ENCODE measurements at regions not wholly inside any gene's neighbourhood (a gene's known extent, or its start where the extent isn't known, plus 50 kb on each side); places are given as distances from the start of the nearest gene placed in this dataset.
A peak's percentile ranks its signal among the peaks of the same experiment; 100 is the strongest.

GRCh38 chr1:201673093-201673492 is 134.2 kb downstream of the NAV1 start:
- intact Hi-C loops (cut with DNase I) = no loop called here
- Histone ChIP-seq H3K27me3 (no peaks in the 10 kb centered on the region), H3K27ac (no peak overlapping the region), H3K9me3 (no peaks in the 10 kb centered on the region), H3K4me1 (peaks cover 13 to 21% of the 10 kb centered on the region in 2 donors), H3K36me3 (no peaks in the 10 kb centered on the region), H3K4me3 (no peak overlapping the region)
- TF ChIP-seq, protein P1, sequence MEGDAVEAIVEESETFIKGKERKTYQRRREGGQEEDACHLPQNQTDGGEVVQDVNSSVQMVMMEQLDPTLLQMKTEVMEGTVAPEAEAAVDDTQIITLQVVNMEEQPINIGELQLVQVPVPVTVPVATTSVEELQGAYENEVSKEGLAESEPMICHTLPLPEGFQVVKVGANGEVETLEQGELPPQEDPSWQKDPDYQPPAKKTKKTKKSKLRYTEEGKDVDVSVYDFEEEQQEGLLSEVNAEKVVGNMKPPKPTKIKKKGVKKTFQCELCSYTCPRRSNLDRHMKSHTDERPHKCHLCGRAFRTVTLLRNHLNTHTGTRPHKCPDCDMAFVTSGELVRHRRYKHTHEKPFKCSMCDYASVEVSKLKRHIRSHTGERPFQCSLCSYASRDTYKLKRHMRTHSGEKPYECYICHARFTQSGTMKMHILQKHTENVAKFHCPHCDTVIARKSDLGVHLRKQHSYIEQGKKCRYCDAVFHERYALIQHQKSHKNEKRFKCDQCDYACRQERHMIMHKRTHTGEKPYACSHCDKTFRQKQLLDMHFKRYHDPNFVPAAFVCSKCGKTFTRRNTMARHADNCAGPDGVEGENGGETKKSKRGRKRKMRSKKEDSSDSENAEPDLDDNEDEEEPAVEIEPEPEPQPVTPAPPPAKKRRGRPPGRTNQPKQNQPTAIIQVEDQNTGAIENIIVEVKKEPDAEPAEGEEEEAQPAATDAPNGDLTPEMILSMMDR (IDR thresholded peaks at IDR 0.05) = no peak
- ATAC-seq (no peak), DNase-seq (no peak)

- Histone ChIP-seq H3K9me3 (no peaks in the 10 kb centered on the region), H3K4me1 (peaks cover 13 to 21% of the 10 kb centered on the region in 2 donors), H3K27ac (no peak overlapping the region), H3K36me3 (no peaks in the 10 kb centered on the region), H3K4me3 (no peak overlapping the region), H3K27me3 (no peaks in the 10 kb centered on the region)
- intact Hi-C loops (cut with DNase I) = no loop called here
- ATAC-seq (no peak), DNase-seq (no peak)
- TF ChIP-seq, protein P1 (IDR thresholded peaks at IDR 0.05) = no peak
Measured at GRCh38 chr1:201673915-201674314, 135.0 kb downstream of the NAV1 start.

DNA sequence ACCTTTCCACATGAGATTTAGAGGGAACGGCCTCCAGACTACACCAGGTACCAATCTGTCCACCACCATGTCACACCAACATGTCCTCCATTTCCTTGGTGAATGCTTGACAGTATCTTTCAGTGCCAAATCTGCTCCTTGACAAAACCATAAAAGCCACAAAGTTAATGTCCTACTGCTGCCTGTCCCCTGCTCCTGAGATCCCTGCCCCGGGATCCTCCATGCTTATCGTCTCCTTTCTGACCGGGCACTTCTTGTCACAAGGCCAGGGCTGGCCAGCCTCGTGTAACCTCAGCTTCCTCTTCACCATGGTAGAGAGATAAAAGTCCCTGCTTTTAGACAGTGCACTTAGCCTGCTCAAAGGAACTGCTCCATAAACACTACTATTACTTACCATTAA is 136.2 kb downstream of the NAV1 start:
- H3K4me3 ChIP-seq = no peak overlapping the region
- intact Hi-C loops (cut with DNase I) = no loop called here
- H3K9me3 ChIP-seq = peaks cover 0 to 2% of the 10 kb centered on the region in 2 donors
- peak overlapping the region in 1 of 2 donors; percentile 8 for H3K27ac ChIP-seq
- peaks cover 13 to 21% of the 10 kb centered on the region in 2 donors for H3K4me1 ChIP-seq
- no peaks in the 10 kb centered on the region for H3K27me3 ChIP-seq
- TF ChIP-seq, protein P1 (IDR thresholded peaks at IDR 0.05) = no peak
- DNase-seq (peak in 1 of 4 donors; percentile 48), ATAC-seq (peak; percentile 42)
- H3K36me3 ChIP-seq = no peaks in the 10 kb centered on the region

- H3K4me1 ChIP-seq = peaks cover 13 to 21% of the 10 kb centered on the region in 2 donors
Measured at GRCh38 chr1:201676197-201676596, 137.3 kb downstream of the NAV1 start.

GRCh38 chr1:201676641-201677040 is 137.7 kb downstream of the NAV1 start:
- DNase-seq (no peak), ATAC-seq (no peak)
- Histone ChIP-seq H3K27ac (peak overlapping the region; percentile 27 to 58), H3K4me3 (no peak overlapping the region), H3K4me1 (peaks cover 13 to 21% of the 10 kb centered on the region in 2 donors), H3K36me3 (no peaks in the 10 kb centered on the region), H3K9me3 (peaks cover 0 to 2% of the 10 kb centered on the region in 2 donors), H3K27me3 (no peaks in the 10 kb centered on the region)
- intact Hi-C loops (cut with DNase I) = no loop called here
- TF ChIP-seq, protein P1 (IDR thresholded peaks at IDR 0.05) = no peak

More at GRCh38 chr1:201676197-201676596, 137.3 kb downstream of the NAV1 start:
- peaks cover 0 to 2% of the 10 kb centered on the region in 2 donors for H3K9me3 ChIP-seq
- H3K4me3 ChIP-seq = no peak overlapping the region
- TF ChIP-seq, protein P1 (IDR thresholded peaks at IDR 0.05) = no peak
- DNase-seq (peak in 3 of 4 donors; percentile 40 to 78 (median 43)), ATAC-seq (peak; percentile 89)
- H3K27me3 ChIP-seq = no peaks in the 10 kb centered on the region
- no peaks in the 10 kb centered on the region for H3K36me3 ChIP-seq
- H3K27ac ChIP-seq = peak overlapping the region; percentile 27 to 58
- intact Hi-C loops (cut with DNase I) = no loop called here

All from left lung (tissue), 4 donors.